Neural cell (in vitro differentiated cells): ENCODE measurements at regions not wholly inside any gene's neighbourhood (a gene's known extent, or its start where the extent isn't known, plus 50 kb on each side); places are given as distances from the start of the nearest gene placed in this dataset.

ENCODE experiments used
- H2AFZ ChIP-seq: fragments of 200-600, 300-800 bp; sonication (generic), shearing (Covaris generic); 2 replicates; pipeline ENCODE4 v1.6.0; 2014; ENCODE audit warnings: low read depth, mild to moderate bottlenecking, antibody characterized with exemption, low read length, moderate library complexity
- H3F3A ChIP-seq: fragments of 200-600 bp; shearing (Covaris generic); 2 replicates; pipeline ENCODE4 v1.6.1; 2016; ENCODE audit warnings: mild to moderate bottlenecking, moderate library complexity, mixed read lengths, antibody characterized with exemption, low read length; ENCODE audit not compliant: insufficient read depth, poor library complexity, severe bottlenecking
- H3K27ac ChIP-seq: fragments of 200-600, 300-800 bp; sonication (generic), shearing (Covaris generic); 2 replicates; pipeline ENCODE4 v1.5.1; 2014; ENCODE audit warnings: mild to moderate bottlenecking, low read length, moderate library complexity
- H3K27me3 ChIP-seq: fragments of 300-800, 200-600 bp; sonication (generic), shearing (Covaris generic); 2 replicates; pipeline ENCODE4 v1.6.0; 2014; ENCODE audit warnings: mild to moderate bottlenecking, low read depth, low read length, moderate library complexity; ENCODE audit not compliant: insufficient read depth
- H3K36me3 ChIP-seq: fragments of 300-800, 200-600 bp; sonication (generic), shearing (Covaris generic); 2 replicates; pipeline ENCODE4 v1.5.1; 2014; ENCODE audit warnings: mild to moderate bottlenecking, antibody characterized with exemption, low read length, moderate library complexity; ENCODE audit not compliant: insufficient read depth
- H3K4me2 ChIP-seq: fragments of 300-800, 200-600 bp; sonication (generic), shearing (Covaris generic); 2 replicates; pipeline ENCODE4 v1.6.0; 2014; ENCODE audit warnings: mild to moderate bottlenecking, low read length
- H3K4me3 ChIP-seq: fragments of 300-800, 200-600 bp; sonication (generic), shearing (Covaris generic); 2 replicates; pipeline ENCODE4 v1.5.1; 2014; ENCODE audit warnings: mild to moderate bottlenecking, low read length, moderate library complexity
- H3K79me2 ChIP-seq: fragments of 200-600 bp; shearing (Covaris generic); replicated peaks from 2 replicates; pipeline ENCODE4 v1.6.0; 2014; ENCODE audit warnings: mild to moderate bottlenecking, low read length, moderate library complexity; ENCODE audit not compliant: insufficient read depth
- H3K9ac ChIP-seq: fragments of 300-800, 200-600 bp; sonication (generic), shearing (Covaris generic); 2 replicates; pipeline ENCODE4 v1.6.1; 2016; ENCODE audit warnings: mild to moderate bottlenecking, low read length, mixed read lengths
- H3K9me2 ChIP-seq: fragments of 200-600 bp; shearing (Covaris generic); 2 replicates; pipeline ENCODE4 v1.6.1; 2016; ENCODE audit warnings: mild to moderate bottlenecking, low read length, mixed read lengths; ENCODE audit not compliant: insufficient read depth
- H3K9me3 ChIP-seq: fragments of 200-600, 300-800 bp; sonication (generic), shearing (Covaris generic); 2 replicates; pipeline ENCODE4 v1.6.1; 2016; ENCODE audit warnings: mild to moderate bottlenecking, mixed run types, low read length, moderate library complexity, mixed read lengths
- H4K20me1 ChIP-seq: fragments of 200-600 bp; shearing (Covaris generic); 2 replicates; pipeline ENCODE4 v1.6.1; 2016; ENCODE audit warnings: mild to moderate bottlenecking, mixed run types; ENCODE audit not compliant: insufficient read depth
- EP300 ChIP-seq: fragments of 450-650 bp; conservative IDR thresholded peaks from 2 replicates; pipeline ENCODE4 v1.6.1; 2014; ENCODE audit warnings: antibody characterized with exemption, mild to moderate bottlenecking, moderate library complexity; ENCODE audit not compliant: poor library complexity, severe bottlenecking
- EZH2 ChIP-seq: fragments of 200-600, 300-800 bp; shearing (Covaris generic), sonication (generic); IDR thresholded peaks from 2 replicates; pipeline ENCODE4 v1.6.1; 2014; ENCODE audit warnings: antibody characterized with exemption, low read length, borderline replicate concordance, mild to moderate bottlenecking; ENCODE audit not compliant: insufficient read depth, poor library complexity, severe bottlenecking
- MXI1 ChIP-seq: fragments of 450-650 bp; conservative IDR thresholded peaks from 2 replicates; pipeline ENCODE4 v1.6.1; 2014; ENCODE audit warnings: antibody characterized with exemption, mild to moderate bottlenecking; ENCODE audit not compliant: poor library complexity, severe bottlenecking
- POLR2AphosphoS5 ChIP-seq: IDR thresholded peaks from 2 replicates; pipeline ENCODE4 v1.6.1; 2012
- RAD21 ChIP-seq: fragments of 450-650 bp; conservative IDR thresholded peaks from 2 replicates; pipeline ENCODE4 v1.6.1; 2014; ENCODE audit warnings: antibody characterized with exemption, mild to moderate bottlenecking, moderate library complexity
- REST ChIP-seq: IDR thresholded peaks from 2 replicates; pipeline ENCODE4 v1.6.1; 2012; ENCODE audit warnings: borderline replicate concordance
- SMC3 ChIP-seq: fragments of 450-650 bp; conservative IDR thresholded peaks from 2 replicates; pipeline ENCODE4 v1.6.1; 2014; ENCODE audit warnings: antibody characterized with exemption, mild to moderate bottlenecking, moderate library complexity; ENCODE audit not compliant: poor library complexity
- TAF1 ChIP-seq: IDR thresholded peaks from 2 replicates; pipeline ENCODE4 v1.6.1; 2012; ENCODE audit warnings: low read depth
- TF ChIP-seq, protein P1 (sequence below): fragments of 450-650 bp; IDR thresholded peaks from 2 replicates; pipeline ENCODE4 v1.5.1; 2014; ENCODE audit warnings: antibody characterized with exemption, mild to moderate bottlenecking, moderate library complexity; ENCODE audit not compliant: poor library complexity, severe bottlenecking

- no peaks in the 10 kb centered on the region for H3K9me2 ChIP-seq
- H4K20me1 ChIP-seq = no peaks in the 10 kb centered on the region
- no peaks in the 10 kb centered on the region for H3K27me3 ChIP-seq
- no peak overlapping the region for H3K27ac ChIP-seq
- H3K9me3 ChIP-seq = no peaks in the 10 kb centered on the region
- no peak overlapping the region for H3K4me2 ChIP-seq
- no peaks in the 10 kb centered on the region for H3K79me2 ChIP-seq
- no peaks in the 10 kb centered on the region for H3K36me3 ChIP-seq
- H3K9ac ChIP-seq = no peak overlapping the region
- no peaks in the 10 kb centered on the region for H3F3A ChIP-seq
- H2AFZ ChIP-seq = no peak overlapping the region
- H3K4me3 ChIP-seq = no peak overlapping the region
- TF ChIP-seq RAD21 (no peak), MXI1 (no peak), SMC3 (no peak), EP300 (no peak), REST (no peak), TAF1 (no peak)
- TF ChIP-seq, protein P1, sequence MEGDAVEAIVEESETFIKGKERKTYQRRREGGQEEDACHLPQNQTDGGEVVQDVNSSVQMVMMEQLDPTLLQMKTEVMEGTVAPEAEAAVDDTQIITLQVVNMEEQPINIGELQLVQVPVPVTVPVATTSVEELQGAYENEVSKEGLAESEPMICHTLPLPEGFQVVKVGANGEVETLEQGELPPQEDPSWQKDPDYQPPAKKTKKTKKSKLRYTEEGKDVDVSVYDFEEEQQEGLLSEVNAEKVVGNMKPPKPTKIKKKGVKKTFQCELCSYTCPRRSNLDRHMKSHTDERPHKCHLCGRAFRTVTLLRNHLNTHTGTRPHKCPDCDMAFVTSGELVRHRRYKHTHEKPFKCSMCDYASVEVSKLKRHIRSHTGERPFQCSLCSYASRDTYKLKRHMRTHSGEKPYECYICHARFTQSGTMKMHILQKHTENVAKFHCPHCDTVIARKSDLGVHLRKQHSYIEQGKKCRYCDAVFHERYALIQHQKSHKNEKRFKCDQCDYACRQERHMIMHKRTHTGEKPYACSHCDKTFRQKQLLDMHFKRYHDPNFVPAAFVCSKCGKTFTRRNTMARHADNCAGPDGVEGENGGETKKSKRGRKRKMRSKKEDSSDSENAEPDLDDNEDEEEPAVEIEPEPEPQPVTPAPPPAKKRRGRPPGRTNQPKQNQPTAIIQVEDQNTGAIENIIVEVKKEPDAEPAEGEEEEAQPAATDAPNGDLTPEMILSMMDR = no peak
These were observed 646.6 kb upstream of the PTBP2 start for GRCh38 chr1:96074876-96075577.

GRCh38 chr1:96075704-96076455 is 645.7 kb upstream of the PTBP2 start:
- Histone ChIP-seq H4K20me1 (no peaks in the 10 kb centered on the region), H3F3A (no peaks in the 10 kb centered on the region)

More at GRCh38 chr1:96075704-96076455, 645.7 kb upstream of the PTBP2 start:
- H3K27ac ChIP-seq = no peak overlapping the region
- H3K4me2 ChIP-seq = no peak overlapping the region
- H3K4me3 ChIP-seq = no peak overlapping the region
- no peaks in the 10 kb centered on the region for H3K79me2 ChIP-seq
- H3K27me3 ChIP-seq = no peaks in the 10 kb centered on the region
- H3K36me3 ChIP-seq = no peaks in the 10 kb centered on the region
- H2AFZ ChIP-seq = no peak overlapping the region
- no peaks in the 10 kb centered on the region for H3K9me2 ChIP-seq
- no peak overlapping the region for H3K9ac ChIP-seq
- H3K9me3 ChIP-seq = no peaks in the 10 kb centered on the region
- TF ChIP-seq SMC3 (no peak), REST (no peak), EP300 (no peak), POLR2AphosphoS5 (no peak), EZH2 (no peak), TAF1 (no peak), RAD21 (no peak), MXI1 (no peak)
- TF ChIP-seq, protein P1 = no peak
